H1 (cell line): ENCODE measurements at regions not wholly inside any gene's neighbourhood (a gene's known extent, or its start where the extent isn't known, plus 50 kb on each side); places are given as distances from the start of the nearest gene placed in this dataset.

Experiments
- TF ChIP-seq, protein P1 (sequence below): IDR thresholded peaks from 2 replicates; pipeline ENCODE4 v1.6.1; 2012; ENCODE audit warnings: low read length, inconsistent platforms

DNA sequence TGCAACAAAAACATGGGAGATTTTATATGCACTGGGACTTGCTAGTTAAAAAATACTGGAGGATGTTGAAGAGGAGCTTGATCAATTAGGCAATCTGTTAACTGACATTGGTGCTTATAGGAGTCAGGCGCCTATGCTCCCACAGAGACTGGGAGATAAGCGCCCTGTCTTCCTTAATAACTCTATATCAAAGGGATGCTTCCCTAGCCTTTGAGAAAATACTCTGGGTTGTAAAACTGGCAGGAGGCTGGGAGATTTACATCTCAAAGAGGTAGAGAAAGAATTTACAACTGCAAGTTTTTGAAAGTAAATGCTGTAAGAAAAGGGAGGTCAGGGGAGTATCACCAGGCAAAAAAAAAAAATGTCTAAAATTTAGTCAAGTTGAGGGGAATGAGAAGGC lies 325.4 kb downstream of the PCDH10 start (continued):
- TF ChIP-seq, protein P1, sequence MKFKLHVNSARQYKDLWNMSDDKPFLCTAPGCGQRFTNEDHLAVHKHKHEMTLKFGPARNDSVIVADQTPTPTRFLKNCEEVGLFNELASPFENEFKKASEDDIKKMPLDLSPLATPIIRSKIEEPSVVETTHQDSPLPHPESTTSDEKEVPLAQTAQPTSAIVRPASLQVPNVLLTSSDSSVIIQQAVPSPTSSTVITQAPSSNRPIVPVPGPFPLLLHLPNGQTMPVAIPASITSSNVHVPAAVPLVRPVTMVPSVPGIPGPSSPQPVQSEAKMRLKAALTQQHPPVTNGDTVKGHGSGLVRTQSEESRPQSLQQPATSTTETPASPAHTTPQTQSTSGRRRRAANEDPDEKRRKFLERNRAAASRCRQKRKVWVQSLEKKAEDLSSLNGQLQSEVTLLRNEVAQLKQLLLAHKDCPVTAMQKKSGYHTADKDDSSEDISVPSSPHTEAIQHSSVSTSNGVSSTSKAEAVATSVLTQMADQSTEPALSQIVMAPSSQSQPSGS: no peak
- TF ChIP-seq, all 59 proteins: peak for 0
